ENCODE measurements at regions not wholly inside any gene's neighbourhood (a gene's known extent, or its start where the extent isn't known, plus 50 kb on each side); places are given as distances from the start of the nearest gene placed in this dataset.

- no peaks in the 10 kb centered on the region for H4K20me1 ChIP-seq (replicated peaks; ENCODE audit: control insufficient read depth, extremely low read depth, insufficient read depth, low read length)
- H3K9me1 ChIP-seq (replicated peaks; ENCODE audit: control insufficient read depth, extremely low read depth, insufficient read depth, low read length) = no peaks in the 10 kb centered on the region
- H3K27me3 ChIP-seq (ENCODE audit: control insufficient read depth in 2 of 2, insufficient read depth in 2 of 2, low read length in 2 of 2) = peaks cover 0 to 3% of the 10 kb centered on the region in 2 experiments
- no peak overlapping the region for H3K9ac ChIP-seq (replicated peaks; ENCODE audit: extremely low read depth, insufficient read depth, low read length)
- DNase-seq (ENCODE audit: low read depth, low spot score) (no peak), FAIRE-seq (no peak)
- H2AFZ ChIP-seq (ENCODE audit: low read depth, low read length) = no peak overlapping the region
- dilution Hi-C loops (cut with MboI; ENCODE audit: extremely low pct_ligation_motif_present, low sequenced_read_pairs) (no loop called here), intact Hi-C loops (cut with micrococcal nuclease) (no loop called here)
- no peaks in the 10 kb centered on the region for H3K36me3 ChIP-seq (ENCODE audit: control insufficient read depth in 2 of 2, extremely low read depth in 1 of 2, insufficient read depth in 2 of 2, low read length in 2 of 2)
- ChIA-PET POLR2A (no interaction called here), CTCF (no interaction called here)
- H3K9me3 ChIP-seq (replicated peaks; ENCODE audit: control insufficient read depth, insufficient read depth, low read length) = no peaks in the 10 kb centered on the region
- BruUV-seq (replicated peaks) = no TSS peak
- no peaks in the 10 kb centered on the region for H3K79me2 ChIP-seq (ENCODE audit: control insufficient read depth, insufficient read depth, low read length)
- H3K4me3 ChIP-seq (replicated peaks in 1 of 3; ENCODE audit: insufficient read depth in 1 of 3, low read depth in 1 of 3, low read length in 3 of 3) = no peak overlapping the region
- no peak overlapping the region for H3K4me2 ChIP-seq (ENCODE audit: insufficient read depth, low read length)
- TF ChIP-seq POLR2AphosphoS5 (IDR thresholded peaks at IDR 0.05; ENCODE audit: insufficient read depth, low read depth, low read length) = no peak
- TF ChIP-seq GATA2 (IDR thresholded peaks at IDR 0.05; ENCODE audit: insufficient read depth, insufficient read length, low read depth, low read length) = no peak
- TF ChIP-seq EZH2 (IDR thresholded peaks at IDR 0.05; ENCODE audit: borderline replicate concordance, low read depth, low read length, severe bottlenecking) = no peak
- no peak for TF ChIP-seq MAX (IDR thresholded peaks at IDR 0.05; ENCODE audit: insufficient read depth, insufficient read length)
- no peak overlapping the region for H3K27ac ChIP-seq (ENCODE audit: insufficient read depth, low read depth, low read length)
- H3K4me1 ChIP-seq (ENCODE audit: control insufficient read depth, extremely low read depth, insufficient read depth, low read length) = no peaks in the 10 kb centered on the region
These were observed 110.0 kb upstream of the SLC66A3 start for GRCh38 chr2:11045294-11045693.

- dilution Hi-C loops (cut with MboI; ENCODE audit: extremely low pct_ligation_motif_present, low sequenced_read_pairs) (no loop called here), intact Hi-C loops (cut with micrococcal nuclease) (no loop called here)
- no peak overlapping the region for H3K4me2 ChIP-seq (ENCODE audit: insufficient read depth, low read length)
- no peaks in the 10 kb centered on the region for H3K9me1 ChIP-seq (replicated peaks; ENCODE audit: control insufficient read depth, extremely low read depth, insufficient read depth, low read length)
- H3K9ac ChIP-seq (replicated peaks; ENCODE audit: extremely low read depth, insufficient read depth, low read length) = no peak overlapping the region
- no peak overlapping the region for H2AFZ ChIP-seq (ENCODE audit: low read depth, low read length)
- DNase-seq (ENCODE audit: low read depth, low spot score) (no peak), FAIRE-seq (no peak)
- H3K4me1 ChIP-seq (ENCODE audit: control insufficient read depth, extremely low read depth, insufficient read depth, low read length) = no peaks in the 10 kb centered on the region
- no peaks in the 10 kb centered on the region for H3K79me2 ChIP-seq (ENCODE audit: control insufficient read depth, insufficient read depth, low read length)
- ChIA-PET POLR2A (no interaction called here), CTCF (no interaction called here)
- H4K20me1 ChIP-seq (replicated peaks; ENCODE audit: control insufficient read depth, extremely low read depth, insufficient read depth, low read length) = no peaks in the 10 kb centered on the region
- H3K9me3 ChIP-seq (replicated peaks; ENCODE audit: control insufficient read depth, insufficient read depth, low read length) = no peaks in the 10 kb centered on the region
- no peak overlapping the region for H3K4me3 ChIP-seq (replicated peaks in 1 of 3; ENCODE audit: insufficient read depth in 1 of 3, low read depth in 1 of 3, low read length in 3 of 3)
- no peak overlapping the region for H3K27ac ChIP-seq (ENCODE audit: insufficient read depth, low read depth, low read length)
- peaks cover 0 to 3% of the 10 kb centered on the region in 2 experiments for H3K27me3 ChIP-seq (ENCODE audit: control insufficient read depth in 2 of 2, insufficient read depth in 2 of 2, low read length in 2 of 2)
- H3K36me3 ChIP-seq (ENCODE audit: control insufficient read depth in 2 of 2, extremely low read depth in 1 of 2, insufficient read depth in 2 of 2, low read length in 2 of 2) = no peaks in the 10 kb centered on the region
- TF ChIP-seq, protein P1, sequence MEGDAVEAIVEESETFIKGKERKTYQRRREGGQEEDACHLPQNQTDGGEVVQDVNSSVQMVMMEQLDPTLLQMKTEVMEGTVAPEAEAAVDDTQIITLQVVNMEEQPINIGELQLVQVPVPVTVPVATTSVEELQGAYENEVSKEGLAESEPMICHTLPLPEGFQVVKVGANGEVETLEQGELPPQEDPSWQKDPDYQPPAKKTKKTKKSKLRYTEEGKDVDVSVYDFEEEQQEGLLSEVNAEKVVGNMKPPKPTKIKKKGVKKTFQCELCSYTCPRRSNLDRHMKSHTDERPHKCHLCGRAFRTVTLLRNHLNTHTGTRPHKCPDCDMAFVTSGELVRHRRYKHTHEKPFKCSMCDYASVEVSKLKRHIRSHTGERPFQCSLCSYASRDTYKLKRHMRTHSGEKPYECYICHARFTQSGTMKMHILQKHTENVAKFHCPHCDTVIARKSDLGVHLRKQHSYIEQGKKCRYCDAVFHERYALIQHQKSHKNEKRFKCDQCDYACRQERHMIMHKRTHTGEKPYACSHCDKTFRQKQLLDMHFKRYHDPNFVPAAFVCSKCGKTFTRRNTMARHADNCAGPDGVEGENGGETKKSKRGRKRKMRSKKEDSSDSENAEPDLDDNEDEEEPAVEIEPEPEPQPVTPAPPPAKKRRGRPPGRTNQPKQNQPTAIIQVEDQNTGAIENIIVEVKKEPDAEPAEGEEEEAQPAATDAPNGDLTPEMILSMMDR (IDR thresholded peaks at IDR 0.05; ENCODE audit: extremely low read depth in 1 of 2, insufficient read depth in 1 of 2, low read depth in 1 of 2, low read length in 2 of 2) = no peak
- TF ChIP-seq EZH2 (IDR thresholded peaks at IDR 0.05; ENCODE audit: borderline replicate concordance, low read depth, low read length, severe bottlenecking) = no peak
- TF ChIP-seq POLR2A (IDR thresholded peaks at IDR 0.05; ENCODE audit: low read depth, low read length) = no peak
- no peak for TF ChIP-seq MYC (IDR thresholded peaks at IDR 0.05; ENCODE audit: low read depth, low read length)
- BruUV-seq (replicated peaks) = no TSS peak
These were observed 106.8 kb upstream of the SLC66A3 start for GRCh38 chr2:11048335-11049008.
